ENCODE measurements at regions not wholly inside any gene's neighbourhood (a gene's known extent, or its start where the extent isn't known, plus 50 kb on each side); places are given as distances from the start of the nearest gene placed in this dataset.
"Not testable (repeated sequence)": the region's sequence is repeated elsewhere in the genome, so short reads cannot be mapped to it uniquely, and the experiment has no call there.

- no peaks in the 10 kb centered on the region for H3K36me3 ChIP-seq (ENCODE audit: insufficient read depth, low read length)
- no peaks in the 10 kb centered on the region for H3K27me3 ChIP-seq (ENCODE audit: insufficient read depth, low read length)
- no peak overlapping the region for H3K4me3 ChIP-seq (ENCODE audit: insufficient read depth, low read depth, low read length)
- H3K4me1 Mint-ChIP-seq (ENCODE audit: low read depth, unreplicated experiment), result no peaks in the 10 kb centered on the region
- H3K27ac ChIP-seq (ENCODE audit: low read depth, low read length), result no peak overlapping the region
- no peaks in the 10 kb centered on the region for H3K79me2 ChIP-seq (ENCODE audit: insufficient read depth, low read length)
- H3K36me3 Mint-ChIP-seq (ENCODE audit: low read depth, unreplicated experiment), result no peaks in the 10 kb centered on the region
- no peaks in the 10 kb centered on the region for H3K27me3 Mint-ChIP-seq (ENCODE audit: low read depth, unreplicated experiment)
- H3K4me1 ChIP-seq (ENCODE audit: insufficient read depth, low read length), result no peaks in the 10 kb centered on the region
- DNase-seq (ENCODE audit: low read depth) (no peak), FAIRE-seq (no peak)
- H3K4me2 ChIP-seq (ENCODE audit: low read length), result no peak overlapping the region
- no peaks in the 10 kb centered on the region for H4K20me1 ChIP-seq (ENCODE audit: insufficient read depth, low read length)
- no peak for TF ChIP-seq EZH2 (IDR thresholded peaks at IDR 0.05; ENCODE audit: insufficient read depth, low read length)
- TF ChIP-seq CTCF (IDR thresholded peaks at IDR 0.05; ENCODE audit: insufficient read depth, low read depth, low read length), result no peak
- H3K4me3 Mint-ChIP-seq (ENCODE audit: unreplicated experiment), result no peak overlapping the region
- H3K27ac Mint-ChIP-seq (ENCODE audit: unreplicated experiment), result no peak overlapping the region
- no peak overlapping the region for H3K9ac ChIP-seq (ENCODE audit: low read length)
- H3K9me3 ChIP-seq (ENCODE audit: insufficient read depth, low read depth, low read length), result no peaks in the 10 kb centered on the region
- H2AFZ ChIP-seq (ENCODE audit: low read depth, low read length), result no peak overlapping the region
- peaks cover 7% of the 10 kb centered on the region for H3K9me3 Mint-ChIP-seq (ENCODE audit: unreplicated experiment)
Measured at GRCh38 chr14:106460916-106461315, 934.5 kb downstream of the TMEM121 start.

GRCh38 chr14:106466483-106466882 is 940.1 kb downstream of the TMEM121 start:
- H2AFZ ChIP-seq (ENCODE audit: low read depth, low read length); H3K4me1 Mint-ChIP-seq (ENCODE audit: low read depth, unreplicated experiment); H3K27me3 Mint-ChIP-seq (ENCODE audit: low read depth, unreplicated experiment); H3K27ac Mint-ChIP-seq (ENCODE audit: unreplicated experiment); H3K4me3 Mint-ChIP-seq (ENCODE audit: unreplicated experiment); H4K20me1 ChIP-seq (ENCODE audit: insufficient read depth, low read length); H3K27me3 ChIP-seq (ENCODE audit: insufficient read depth, low read length); H3K4me1 ChIP-seq (ENCODE audit: insufficient read depth, low read length); H3K79me2 ChIP-seq (ENCODE audit: insufficient read depth, low read length); H3K36me3 Mint-ChIP-seq (ENCODE audit: low read depth, unreplicated experiment); DNase-seq (ENCODE audit: low read depth); H3K27ac ChIP-seq (ENCODE audit: low read depth, low read length); H3K9me3 Mint-ChIP-seq (ENCODE audit: unreplicated experiment); H3K36me3 ChIP-seq (ENCODE audit: insufficient read depth, low read length); H3K9ac ChIP-seq (ENCODE audit: low read length); H3K4me3 ChIP-seq (ENCODE audit: insufficient read depth, low read depth, low read length); H3K4me2 ChIP-seq (ENCODE audit: low read length); FAIRE-seq; H3K9me3 ChIP-seq (ENCODE audit: insufficient read depth, low read depth, low read length): not testable (repeated sequence)

GRCh38 chr14:106468869-106469268 is 942.5 kb downstream of the TMEM121 start:
- not testable (repeated sequence) for H3K4me1 ChIP-seq (ENCODE audit: insufficient read depth, low read length); H3K36me3 ChIP-seq (ENCODE audit: insufficient read depth, low read length); H2AFZ ChIP-seq (ENCODE audit: low read depth, low read length); H3K4me2 ChIP-seq (ENCODE audit: low read length); H3K9me3 Mint-ChIP-seq (ENCODE audit: unreplicated experiment); H3K27me3 ChIP-seq (ENCODE audit: insufficient read depth, low read length); H4K20me1 ChIP-seq (ENCODE audit: insufficient read depth, low read length); H3K4me1 Mint-ChIP-seq (ENCODE audit: low read depth, unreplicated experiment); DNase-seq (ENCODE audit: low read depth); H3K27ac ChIP-seq (ENCODE audit: low read depth, low read length); H3K9me3 ChIP-seq (ENCODE audit: insufficient read depth, low read depth, low read length); H3K9ac ChIP-seq (ENCODE audit: low read length); H3K79me2 ChIP-seq (ENCODE audit: insufficient read depth, low read length); H3K27ac Mint-ChIP-seq (ENCODE audit: unreplicated experiment); FAIRE-seq; H3K4me3 ChIP-seq (ENCODE audit: insufficient read depth, low read depth, low read length); H3K27me3 Mint-ChIP-seq (ENCODE audit: low read depth, unreplicated experiment); H3K4me3 Mint-ChIP-seq (ENCODE audit: unreplicated experiment); H3K36me3 Mint-ChIP-seq (ENCODE audit: low read depth, unreplicated experiment)

- not testable (repeated sequence) for H3K9me3 Mint-ChIP-seq (ENCODE audit: unreplicated experiment); H3K4me2 ChIP-seq (ENCODE audit: low read length); H3K9ac ChIP-seq (ENCODE audit: low read length); DNase-seq (ENCODE audit: low read depth); H3K4me1 Mint-ChIP-seq (ENCODE audit: low read depth, unreplicated experiment); H3K9me3 ChIP-seq (ENCODE audit: insufficient read depth, low read depth, low read length); H3K79me2 ChIP-seq (ENCODE audit: insufficient read depth, low read length); H3K4me3 Mint-ChIP-seq (ENCODE audit: unreplicated experiment); H3K27ac Mint-ChIP-seq (ENCODE audit: unreplicated experiment); H3K36me3 Mint-ChIP-seq (ENCODE audit: low read depth, unreplicated experiment); H3K27me3 Mint-ChIP-seq (ENCODE audit: low read depth, unreplicated experiment); H2AFZ ChIP-seq (ENCODE audit: low read depth, low read length); H3K4me3 ChIP-seq (ENCODE audit: insufficient read depth, low read depth, low read length); H3K36me3 ChIP-seq (ENCODE audit: insufficient read depth, low read length); H3K4me1 ChIP-seq (ENCODE audit: insufficient read depth, low read length); H3K27ac ChIP-seq (ENCODE audit: low read depth, low read length); FAIRE-seq; H3K27me3 ChIP-seq (ENCODE audit: insufficient read depth, low read length); H4K20me1 ChIP-seq (ENCODE audit: insufficient read depth, low read length)
Measured at GRCh38 chr14:106470028-106470427, 943.6 kb downstream of the TMEM121 start.

GRCh38 chr14:106474261-106475028 is 948.1 kb downstream of the TMEM121 start:
- H3K4me2 ChIP-seq (ENCODE audit: low read length); H3K27ac ChIP-seq (ENCODE audit: low read depth, low read length); H3K4me1 Mint-ChIP-seq (ENCODE audit: low read depth, unreplicated experiment); H3K9me3 ChIP-seq (ENCODE audit: insufficient read depth, low read depth, low read length); H3K36me3 ChIP-seq (ENCODE audit: insufficient read depth, low read length); H3K27me3 Mint-ChIP-seq (ENCODE audit: low read depth, unreplicated experiment); H3K4me3 ChIP-seq (ENCODE audit: insufficient read depth, low read depth, low read length); H2AFZ ChIP-seq (ENCODE audit: low read depth, low read length); H3K27me3 ChIP-seq (ENCODE audit: insufficient read depth, low read length); FAIRE-seq; DNase-seq (ENCODE audit: low read depth); H3K27ac Mint-ChIP-seq (ENCODE audit: unreplicated experiment); H3K79me2 ChIP-seq (ENCODE audit: insufficient read depth, low read length); H4K20me1 ChIP-seq (ENCODE audit: insufficient read depth, low read length); H3K36me3 Mint-ChIP-seq (ENCODE audit: low read depth, unreplicated experiment); H3K9ac ChIP-seq (ENCODE audit: low read length); H3K4me3 Mint-ChIP-seq (ENCODE audit: unreplicated experiment); H3K4me1 ChIP-seq (ENCODE audit: insufficient read depth, low read length); H3K9me3 Mint-ChIP-seq (ENCODE audit: unreplicated experiment): not testable (repeated sequence)
